CD8-positive, alpha-beta memory T cell (primary cell): ENCODE measurements at regions not wholly inside any gene's neighbourhood (a gene's known extent, or its start where the extent isn't known, plus 50 kb on each side); places are given as distances from the start of the nearest gene placed in this dataset.
"Not testable (repeated sequence)": the region's sequence is repeated elsewhere in the genome, so short reads cannot be mapped to it uniquely, and the experiment has no call there.

Source experiments
- CTCF ChIA-PET: fragments of 350-600 bp; sonication (Branson Sonifier 250); formaldehyde crosslinking; loops from one replicate; lab custom pipeline; 2021; ENCODE audit warnings: antibody characterized with exemption; lab: Charles Lee
- POLR2A ChIA-PET: fragments of 350-600 bp; sonication (Branson Sonifier 250); formaldehyde crosslinking; loops from one replicate; lab custom pipeline; 2021; ENCODE audit warnings: antibody characterized with exemption; lab: Charles Lee
- DNase-seq, 5 donors: peaks; one replicate each; pipeline versions ENCODE4 v3.0.0 to v3.0.0-alpha.2; 2020 to 2022; ENCODE audit warnings: mixed read lengths in 1 of 5
- H3K27ac ChIP-seq: one replicate; pipeline ENCODE4 v1.7.0; 2013; ENCODE audit warnings: low read depth, mild to moderate bottlenecking, low read length, moderate library complexity
- H3K27me3 ChIP-seq: 2 replicates; pipeline ENCODE4 v1.7.0; 2013; ENCODE audit warnings: low read length, mild to moderate bottlenecking; ENCODE audit not compliant: insufficient read depth, poor library complexity, severe bottlenecking
- H3K36me3 ChIP-seq: 2 replicates; pipeline ENCODE4 v1.7.0; 2013; ENCODE audit warnings: mild to moderate bottlenecking, low read length, moderate library complexity; ENCODE audit not compliant: insufficient read depth
- H3K4me1 ChIP-seq: 2 replicates; pipeline ENCODE4 v1.7.0; 2013; ENCODE audit warnings: mild to moderate bottlenecking, low read length, moderate library complexity; ENCODE audit not compliant: insufficient read depth
- H3K4me3 ChIP-seq: 2 replicates; pipeline ENCODE4 v1.7.0; 2013; ENCODE audit warnings: mild to moderate bottlenecking, low read length
- H3K9me3 ChIP-seq: 2 replicates; pipeline ENCODE4 v1.7.0; 2013; ENCODE audit warnings: mild to moderate bottlenecking, low read length
- H3K27ac Mint-ChIP-seq, 8 donors: one replicate each; pipeline ENCODE4 v1.8.0; 2020 to 2021; ENCODE audit warnings: mixed read lengths in 8 of 8, mild to moderate bottlenecking in 6 of 8, inconsistent platforms in 3 of 8, moderate library complexity in 3 of 8
- H3K27me3 Mint-ChIP-seq, 2 donors: one replicate each; pipeline ENCODE4 v1.8.0; 2020 to 2021; ENCODE audit warnings: mixed read lengths in 2 of 2, mild to moderate bottlenecking in 1 of 2, moderate library complexity in 1 of 2
- H3K36me3 Mint-ChIP-seq, 3 donors: one replicate each; pipeline ENCODE4 v1.8.0; 2020 to 2021; ENCODE audit warnings: mixed read lengths in 3 of 3, inconsistent platforms in 1 of 3, mild to moderate bottlenecking in 1 of 3
- H3K4me1 Mint-ChIP-seq, 3 donors: one replicate each; pipeline ENCODE4 v1.8.0; 2020 to 2021; ENCODE audit warnings: mixed read lengths in 3 of 3, inconsistent platforms in 1 of 3, mild to moderate bottlenecking in 1 of 3
- H3K4me3 Mint-ChIP-seq, 7 donors: one replicate each; pipeline ENCODE4 v1.8.0; 2020 to 2021; ENCODE audit warnings: mixed read lengths in 7 of 7, mild to moderate bottlenecking in 6 of 7, moderate library complexity in 4 of 7, inconsistent platforms in 2 of 7
- H3K9me3 Mint-ChIP-seq, 5 donors: one replicate each; pipeline ENCODE4 v1.8.0; 2020 to 2022; ENCODE audit warnings: mixed read lengths in 5 of 5, mild to moderate bottlenecking in 3 of 5, moderate library complexity in 2 of 5, inconsistent platforms in 1 of 5

GRCh38 chr7:142468871-142469665 lies 211.2 kb upstream of the PRSS58 start:
- ChIA-PET CTCF (interaction anchor here (0.7 to 1.1 kb wide), 3 partner anchors 9 to 13 kb away, joined by 3 read pairs; no protein-coding TSS in a partner anchor), POLR2A (interaction anchor here (0.5 kb wide), 1 partner anchor 62 kb away, joined by 3 read pairs; no protein-coding TSS in a partner anchor)
- peaks cover 0 to 4% of the 10 kb centered on the region in 2 donors for H3K27me3 Mint-ChIP-seq
- DNase-seq: no peak
- H3K27ac Mint-ChIP-seq: no peak overlapping the region
- no peaks in the 10 kb centered on the region for H3K9me3 Mint-ChIP-seq
- H3K4me3 ChIP-seq: no peak overlapping the region
- H3K4me3 Mint-ChIP-seq: peak overlapping the region in 3 of 7 donors; percentile 17 to 25 (median 18)
- H3K36me3 Mint-ChIP-seq: peaks cover 0 to 4% (median 0%) of the 10 kb centered on the region in 3 donors
- no peaks in the 10 kb centered on the region for H3K36me3 ChIP-seq
- H3K4me1 ChIP-seq: peaks cover 25% of the 10 kb centered on the region
- no peaks in the 10 kb centered on the region for H3K27me3 ChIP-seq
- no peak overlapping the region for H3K27ac ChIP-seq
- H3K4me1 Mint-ChIP-seq: peaks cover 9 to 45% (median 32%) of the 10 kb centered on the region in 3 donors
- H3K9me3 ChIP-seq: no peaks in the 10 kb centered on the region

GRCh38 chr7:142467056-142467655 lies 209.3 kb upstream of the PRSS58 start:
- H3K9me3 Mint-ChIP-seq, H3K4me3 Mint-ChIP-seq, H3K27me3 ChIP-seq, H3K36me3 Mint-ChIP-seq, POLR2A ChIA-PET, H3K27ac ChIP-seq, H3K27me3 Mint-ChIP-seq, DNase-seq, H3K36me3 ChIP-seq, H3K9me3 ChIP-seq, H3K4me3 ChIP-seq: not testable (repeated sequence)
- CTCF ChIA-PET: interaction anchor here (1.0 to 1.5 kb wide), 2 partner anchors 8 to 11 kb away, joined by 3 to 4 read pairs; no protein-coding TSS in a partner anchor
- H3K27ac Mint-ChIP-seq: peak overlapping the region in 2 of 8 donors; percentile 24 to 39
- H3K4me1 Mint-ChIP-seq: peaks cover 23 to 55% (median 48%) of the 10 kb centered on the region in 3 donors
- H3K4me1 ChIP-seq: peaks cover 40% of the 10 kb centered on the region

GRCh38 chr7:142463401-142463850 lies 205.6 kb upstream of the PRSS58 start:
- ChIA-PET POLR2A (interaction anchor here (1.1 to 3.1 kb wide), 3 partner anchors 11 to 345 kb away, joined by 3 to 8 read pairs (median 6); no protein-coding TSS in a partner anchor), CTCF (interaction anchor here (0.6 to 8.3 kb wide), 6 partner anchors 9 to 348 kb away, joined by 3 to 55 read pairs (median 4); no protein-coding TSS in a partner anchor)
- Histone ChIP-seq H3K9me3 (no peaks in the 10 kb centered on the region), H3K36me3 (no peaks in the 10 kb centered on the region), H3K27me3 (no peaks in the 10 kb centered on the region), H3K27ac (no peak overlapping the region), H3K4me1 (peaks cover 34% of the 10 kb centered on the region), H3K4me3 (peak overlapping the region; percentile 49)
- Mint-ChIP-seq H3K27ac (peak overlapping the region; percentile 78 to 91 (median 86)), H3K27me3 (peaks cover 5 to 8% of the 10 kb centered on the region in 2 donors), H3K4me1 (peaks cover 31 to 60% (median 44%) of the 10 kb centered on the region in 3 donors), H3K4me3 (peak overlapping the region in 6 of 7 donors; percentile 64 to 81 (median 76)), H3K36me3 (peaks cover 0 to 2% (median 0%) of the 10 kb centered on the region in 3 donors), H3K9me3 (no peaks in the 10 kb centered on the region)
- peak in 1 of 5 donors; percentile 30 for DNase-seq

GRCh38 chr7:142461437-142461836 lies 203.6 kb upstream of the PRSS58 start:
- Mint-ChIP-seq H3K27ac (peak overlapping the region in 3 of 8 donors; percentile 43 to 91 (median 44)), H3K27me3 (peaks cover 5 to 13% of the 10 kb centered on the region in 2 donors), H3K36me3 (peaks cover 0 to 2% (median 0%) of the 10 kb centered on the region in 3 donors), H3K9me3 (no peaks in the 10 kb centered on the region), H3K4me1 (peaks cover 34 to 52% (median 35%) of the 10 kb centered on the region in 3 donors), H3K4me3 (peak overlapping the region in 1 of 7 donors; percentile 75)
- no peak overlapping the region for H3K27ac ChIP-seq
- H3K9me3 ChIP-seq: no peaks in the 10 kb centered on the region
- peaks cover 34% of the 10 kb centered on the region for H3K4me1 ChIP-seq
- H3K36me3 ChIP-seq: no peaks in the 10 kb centered on the region
- POLR2A ChIA-PET: interaction anchor here (1.6 to 3.1 kb wide), 2 partner anchors 337 to 347 kb away, joined by 4 to 8 read pairs; no protein-coding TSS in a partner anchor
- DNase-seq: no peak
- H3K27me3 ChIP-seq: no peaks in the 10 kb centered on the region
- no peak overlapping the region for H3K4me3 ChIP-seq
- CTCF ChIA-PET: interaction anchor here (1.0 to 8.3 kb wide), 7 partner anchors 9 to 350 kb away, joined by 3 to 55 read pairs (median 7); no protein-coding TSS in a partner anchor

- Histone ChIP-seq H3K27ac (no peak overlapping the region), H3K4me3 (no peak overlapping the region), H3K27me3 (no peaks in the 10 kb centered on the region), H3K36me3 (no peaks in the 10 kb centered on the region), H3K4me1 (peaks cover 34% of the 10 kb centered on the region), H3K9me3 (no peaks in the 10 kb centered on the region)
- ChIA-PET CTCF (interaction anchor here (0.8 to 8.3 kb wide), 12 partner anchors 8 to 755 kb away, joined by 3 to 55 read pairs (median 6); no protein-coding TSS in a partner anchor), POLR2A (interaction anchor here (1.6 to 3.1 kb wide), 2 partner anchors 338 to 348 kb away, joined by 4 to 8 read pairs; no protein-coding TSS in a partner anchor)
- Mint-ChIP-seq H3K4me1 (peaks cover 34 to 52% (median 35%) of the 10 kb centered on the region in 3 donors), H3K36me3 (no peaks in the 10 kb centered on the region), H3K4me3 (no peak overlapping the region), H3K9me3 (no peaks in the 10 kb centered on the region), H3K27ac (no peak overlapping the region), H3K27me3 (peaks cover 5 to 13% of the 10 kb centered on the region in 2 donors)
- no peak for DNase-seq
These were observed 202.7 kb upstream of the PRSS58 start for GRCh38 chr7:142460402-142461117.

- peaks cover 36 to 60% (median 41%) of the 10 kb centered on the region in 3 donors for H3K4me1 Mint-ChIP-seq
- peaks cover 37% of the 10 kb centered on the region for H3K4me1 ChIP-seq
- no peaks in the 10 kb centered on the region for H3K27me3 ChIP-seq
- H3K9me3 Mint-ChIP-seq: no peaks in the 10 kb centered on the region
- ChIA-PET CTCF (interaction anchor here (0.8 to 8.3 kb wide), 22 partner anchors 8 to 756 kb away, joined by 3 to 55 read pairs (median 4); no protein-coding TSS in a partner anchor), POLR2A (no interaction called here)
- H3K27ac Mint-ChIP-seq: peak overlapping the region in 5 of 8 donors; percentile 2 to 52 (median 47)
- peak in 2 of 5 donors; percentile 25 to 34 for DNase-seq
- H3K36me3 Mint-ChIP-seq: no peaks in the 10 kb centered on the region
- peak overlapping the region in 5 of 7 donors; percentile 21 to 70 (median 42) for H3K4me3 Mint-ChIP-seq
- peaks cover 5 to 13% of the 10 kb centered on the region in 2 donors for H3K27me3 Mint-ChIP-seq
- H3K4me3 ChIP-seq: no peak overlapping the region
- no peaks in the 10 kb centered on the region for H3K36me3 ChIP-seq
- no peaks in the 10 kb centered on the region for H3K9me3 ChIP-seq
- H3K27ac ChIP-seq: no peak overlapping the region
These were observed 201.7 kb upstream of the PRSS58 start for GRCh38 chr7:142459551-142459963.

GRCh38 chr7:142457146-142457703 lies 199.4 kb upstream of the PRSS58 start:
- H3K9me3 Mint-ChIP-seq: no peaks in the 10 kb centered on the region
- no peaks in the 10 kb centered on the region for H3K36me3 Mint-ChIP-seq
- Histone ChIP-seq H3K9me3 (no peaks in the 10 kb centered on the region), H3K4me1 (peaks cover 16% of the 10 kb centered on the region), H3K4me3 (no peak overlapping the region), H3K27ac (no peak overlapping the region), H3K27me3 (no peaks in the 10 kb centered on the region), H3K36me3 (no peaks in the 10 kb centered on the region)
- peaks cover 5 to 15% of the 10 kb centered on the region in 2 donors for H3K27me3 Mint-ChIP-seq
- H3K27ac Mint-ChIP-seq: peak overlapping the region in 2 of 8 donors; percentile 19 to 70
- CTCF ChIA-PET: no interaction called here
- DNase-seq: no peak
- POLR2A ChIA-PET: no interaction called here
- H3K4me3 Mint-ChIP-seq: peak overlapping the region in 3 of 7 donors; percentile 39 to 57 (median 39)
- H3K4me1 Mint-ChIP-seq: peaks cover 16 to 39% (median 24%) of the 10 kb centered on the region in 3 donors
